Suprapubic skin (tissue), 3 donors: ENCODE measurements at regions not wholly inside any gene's neighbourhood (a gene's known extent, or its start where the extent isn't known, plus 50 kb on each side); places are given as distances from the start of the nearest gene placed in this dataset.

ENCODE experiments used
- CTCF ChIP-seq, 2 donors: fragments of 200-600 bp in 1 of 2; fragments of 450-650 bp in 1 of 2; sonication (generic) in 1 of 2; IDR thresholded peaks; one replicate each; pipeline ENCODE4 v1.5.1; 2016 to 2019; ENCODE audit warnings: antibody characterized with exemption in 2 of 2, mild to moderate bottlenecking in 1 of 2, moderate library complexity in 1 of 2
- POLR2AphosphoS5 ChIP-seq, 3 donors: sonication (generic); formaldehyde crosslinking; IDR thresholded peaks; one replicate each; pipeline ENCODE4 v1.6.1; 2017; ENCODE audit warnings: antibody characterized with exemption in 3 of 3

- no peak for TF ChIP-seq POLR2AphosphoS5 (IDR thresholded peaks at IDR 0.05)
- TF ChIP-seq CTCF (IDR thresholded peaks at IDR 0.05), result no peak
Observed at GRCh38 chr7:35319606-35320005, 65.7 kb upstream of the TBX20 start.
